ENCODE measurements at regions not wholly inside any gene's neighbourhood (a gene's known extent, or its start where the extent isn't known, plus 50 kb on each side); places are given as distances from the start of the nearest gene placed in this dataset.

- H3K9me3 Mint-ChIP-seq: peaks cover 4% of the 10 kb centered on the region
Observed at GRCh38 chr12:33245434-33245833, 194.2 kb downstream of the SYT10 start.

GRCh38 chr12:33226671-33227070, 212.9 kb downstream of the SYT10 start:
- no peak for TF ChIP-seq CTCF (IDR thresholded peaks at IDR 0.05)
- DNase-seq (no peak), ATAC-seq (ENCODE audit: poor library complexity) (no peak)
- Mint-ChIP-seq H3K4me3 (no peak overlapping the region), H3K27ac (no peak overlapping the region), H3K4me1 (ENCODE audit: low read depth) (no peaks in the 10 kb centered on the region), H3K27me3 (no peaks in the 10 kb centered on the region), H3K36me3 (ENCODE audit: low read depth) (no peaks in the 10 kb centered on the region), H3K9me3 (peaks cover 14% of the 10 kb centered on the region)
- peaks cover 0 to 12% of the 10 kb centered on the region in 2 experiments for H3K9me3 ChIP-seq (ENCODE audit: control insufficient read depth in 1 of 2, insufficient read depth in 1 of 2, low read length in 2 of 2)
- no peaks in the 10 kb centered on the region for H3K4me1 ChIP-seq (ENCODE audit: insufficient read depth, low read length)
- POLR2A ChIA-PET: no interaction called here
- no peak overlapping the region for H3K27ac ChIP-seq (ENCODE audit: low read depth in 1 of 2, low read length in 2 of 2)
- CTCF ChIA-PET: no interaction called here
- no peaks in the 10 kb centered on the region for H3K27me3 ChIP-seq (ENCODE audit: control insufficient read depth in 1 of 2, insufficient read depth in 2 of 2, low read length in 2 of 2)
- no peaks in the 10 kb centered on the region for H3K36me3 ChIP-seq (ENCODE audit: insufficient read depth, low read length)
- intact Hi-C loops (cut with DNase I, micrococcal nuclease): no loop called here
- no peak overlapping the region for H3K4me3 ChIP-seq (ENCODE audit: low read length)

More at GRCh38 chr12:33245434-33245833, 194.2 kb downstream of the SYT10 start:
- no peak for ATAC-seq (ENCODE audit: poor library complexity)
- no peaks in the 10 kb centered on the region for H3K4me1 ChIP-seq (ENCODE audit: insufficient read depth, low read length)
- CTCF ChIA-PET: no interaction called here
- Mint-ChIP-seq H3K4me3 (no peak overlapping the region), H3K27me3 (no peaks in the 10 kb centered on the region), H3K4me1 (ENCODE audit: low read depth) (no peaks in the 10 kb centered on the region), H3K36me3 (ENCODE audit: low read depth) (no peaks in the 10 kb centered on the region), H3K27ac (no peak overlapping the region)
- no peak overlapping the region for H3K4me3 ChIP-seq (ENCODE audit: low read length)
- POLR2A ChIA-PET: no interaction called here
- H3K27ac ChIP-seq (ENCODE audit: low read depth in 1 of 2, low read length in 2 of 2): no peak overlapping the region
- no peak for DNase-seq
- no peaks in the 10 kb centered on the region for H3K36me3 ChIP-seq (ENCODE audit: insufficient read depth, low read length)
- no peak for TF ChIP-seq CTCF (IDR thresholded peaks at IDR 0.05)
- H3K27me3 ChIP-seq (ENCODE audit: control insufficient read depth in 1 of 2, insufficient read depth in 2 of 2, low read length in 2 of 2): no peaks in the 10 kb centered on the region
- no peaks in the 10 kb centered on the region for H3K9me3 ChIP-seq (ENCODE audit: control insufficient read depth in 1 of 2, insufficient read depth in 1 of 2, low read length in 2 of 2)
- intact Hi-C loops (cut with DNase I, micrococcal nuclease): no loop called here

GRCh38 chr12:33223956-33224355, 215.7 kb downstream of the SYT10 start:
- H3K4me3 Mint-ChIP-seq: no peak overlapping the region
- intact Hi-C loops (cut with DNase I, micrococcal nuclease): no loop called here
- peaks cover 28% of the 10 kb centered on the region for H3K9me3 Mint-ChIP-seq
- DNase-seq (no peak), ATAC-seq (ENCODE audit: poor library complexity) (no peak)
- Histone ChIP-seq H3K27me3 (ENCODE audit: control insufficient read depth in 1 of 2, insufficient read depth in 2 of 2, low read length in 2 of 2) (no peaks in the 10 kb centered on the region), H3K36me3 (ENCODE audit: insufficient read depth, low read length) (no peaks in the 10 kb centered on the region), H3K4me3 (ENCODE audit: low read length) (no peak overlapping the region), H3K4me1 (ENCODE audit: insufficient read depth, low read length) (no peaks in the 10 kb centered on the region), H3K9me3 (ENCODE audit: control insufficient read depth in 1 of 2, insufficient read depth in 1 of 2, low read length in 2 of 2) (peaks cover 0 to 12% of the 10 kb centered on the region in 2 experiments), H3K27ac (ENCODE audit: low read depth in 1 of 2, low read length in 2 of 2) (no peak overlapping the region)
- no peak overlapping the region for H3K27ac Mint-ChIP-seq
- H3K36me3 Mint-ChIP-seq (ENCODE audit: low read depth): no peaks in the 10 kb centered on the region
- no peaks in the 10 kb centered on the region for H3K4me1 Mint-ChIP-seq (ENCODE audit: low read depth)
- ChIA-PET CTCF (no interaction called here), POLR2A (no interaction called here)
- TF ChIP-seq CTCF (IDR thresholded peaks at IDR 0.05): no peak
- H3K27me3 Mint-ChIP-seq: no peaks in the 10 kb centered on the region

All from CD4-positive, alpha-beta T cell (primary cell).